SK-N-SH (cell line): ENCODE measurements at regions not wholly inside any gene's neighbourhood (a gene's known extent, or its start where the extent isn't known, plus 50 kb on each side); places are given as distances from the start of the nearest gene placed in this dataset.

ENCODE experiments used
- NRF1 ChIP-seq: IDR thresholded peaks from 2 replicates; pipeline ENCODE4 v1.6.1; 2012; ENCODE audit warnings: low read depth, mild to moderate bottlenecking, low read length
- RCOR1 ChIP-seq: fragments of 150-350 bp; IDR thresholded peaks from 2 replicates; pipeline ENCODE4 v1.6.1; 2017; ENCODE audit warnings: antibody characterized with exemption, low read length
- TF ChIP-seq, protein P1 (sequence below): fragments of 200-600 bp; sonication (generic); IDR thresholded peaks from 2 replicates; pipeline ENCODE4 v1.6.1; 2017; ENCODE audit warnings: antibody characterized with exemption, mild to moderate bottlenecking, moderate library complexity
- TF ChIP-seq, protein P2 (sequence below): IDR thresholded peaks from 2 replicates; pipeline ENCODE4 v1.6.1; 2012; ENCODE audit warnings: mild to moderate bottlenecking, low read depth, low read length, moderate library complexity

DNA sequence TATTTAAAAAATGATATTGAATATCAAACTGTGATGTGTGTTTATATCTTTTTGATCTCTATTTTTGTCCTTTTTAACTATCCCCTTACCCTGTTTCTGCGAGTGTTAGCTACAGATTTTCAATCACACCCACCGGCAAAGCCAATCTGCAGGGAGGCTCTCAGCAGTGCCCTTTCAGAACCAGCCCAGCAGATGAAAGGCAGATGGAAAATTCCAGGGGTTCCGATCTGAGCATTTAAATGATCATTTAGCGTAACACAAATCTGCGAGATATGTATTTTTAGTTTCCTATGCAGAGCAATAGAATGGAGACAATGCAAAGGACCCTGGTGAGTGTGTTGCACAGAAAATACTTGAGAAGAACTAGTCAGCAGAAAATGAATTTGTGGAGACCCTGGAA lies 2170.5 kb upstream of the PIK3C3 start:
- TF ChIP-seq RCOR1 (no peak), NRF1 (no peak)
- TF ChIP-seq, protein P1, sequence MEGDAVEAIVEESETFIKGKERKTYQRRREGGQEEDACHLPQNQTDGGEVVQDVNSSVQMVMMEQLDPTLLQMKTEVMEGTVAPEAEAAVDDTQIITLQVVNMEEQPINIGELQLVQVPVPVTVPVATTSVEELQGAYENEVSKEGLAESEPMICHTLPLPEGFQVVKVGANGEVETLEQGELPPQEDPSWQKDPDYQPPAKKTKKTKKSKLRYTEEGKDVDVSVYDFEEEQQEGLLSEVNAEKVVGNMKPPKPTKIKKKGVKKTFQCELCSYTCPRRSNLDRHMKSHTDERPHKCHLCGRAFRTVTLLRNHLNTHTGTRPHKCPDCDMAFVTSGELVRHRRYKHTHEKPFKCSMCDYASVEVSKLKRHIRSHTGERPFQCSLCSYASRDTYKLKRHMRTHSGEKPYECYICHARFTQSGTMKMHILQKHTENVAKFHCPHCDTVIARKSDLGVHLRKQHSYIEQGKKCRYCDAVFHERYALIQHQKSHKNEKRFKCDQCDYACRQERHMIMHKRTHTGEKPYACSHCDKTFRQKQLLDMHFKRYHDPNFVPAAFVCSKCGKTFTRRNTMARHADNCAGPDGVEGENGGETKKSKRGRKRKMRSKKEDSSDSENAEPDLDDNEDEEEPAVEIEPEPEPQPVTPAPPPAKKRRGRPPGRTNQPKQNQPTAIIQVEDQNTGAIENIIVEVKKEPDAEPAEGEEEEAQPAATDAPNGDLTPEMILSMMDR = no peak
- TF ChIP-seq, protein P2, sequence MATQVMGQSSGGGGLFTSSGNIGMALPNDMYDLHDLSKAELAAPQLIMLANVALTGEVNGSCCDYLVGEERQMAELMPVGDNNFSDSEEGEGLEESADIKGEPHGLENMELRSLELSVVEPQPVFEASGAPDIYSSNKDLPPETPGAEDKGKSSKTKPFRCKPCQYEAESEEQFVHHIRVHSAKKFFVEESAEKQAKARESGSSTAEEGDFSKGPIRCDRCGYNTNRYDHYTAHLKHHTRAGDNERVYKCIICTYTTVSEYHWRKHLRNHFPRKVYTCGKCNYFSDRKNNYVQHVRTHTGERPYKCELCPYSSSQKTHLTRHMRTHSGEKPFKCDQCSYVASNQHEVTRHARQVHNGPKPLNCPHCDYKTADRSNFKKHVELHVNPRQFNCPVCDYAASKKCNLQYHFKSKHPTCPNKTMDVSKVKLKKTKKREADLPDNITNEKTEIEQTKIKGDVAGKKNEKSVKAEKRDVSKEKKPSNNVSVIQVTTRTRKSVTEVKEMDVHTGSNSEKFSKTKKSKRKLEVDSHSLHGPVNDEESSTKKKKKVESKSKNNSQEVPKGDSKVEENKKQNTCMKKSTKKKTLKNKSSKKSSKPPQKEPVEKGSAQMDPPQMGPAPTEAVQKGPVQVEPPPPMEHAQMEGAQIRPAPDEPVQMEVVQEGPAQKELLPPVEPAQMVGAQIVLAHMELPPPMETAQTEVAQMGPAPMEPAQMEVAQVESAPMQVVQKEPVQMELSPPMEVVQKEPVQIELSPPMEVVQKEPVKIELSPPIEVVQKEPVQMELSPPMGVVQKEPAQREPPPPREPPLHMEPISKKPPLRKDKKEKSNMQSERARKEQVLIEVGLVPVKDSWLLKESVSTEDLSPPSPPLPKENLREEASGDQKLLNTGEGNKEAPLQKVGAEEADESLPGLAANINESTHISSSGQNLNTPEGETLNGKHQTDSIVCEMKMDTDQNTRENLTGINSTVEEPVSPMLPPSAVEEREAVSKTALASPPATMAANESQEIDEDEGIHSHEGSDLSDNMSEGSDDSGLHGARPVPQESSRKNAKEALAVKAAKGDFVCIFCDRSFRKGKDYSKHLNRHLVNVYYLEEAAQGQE = no peak
